DOHH2 (cell line): ENCODE measurements at regions not wholly inside any gene's neighbourhood (a gene's known extent, or its start where the extent isn't known, plus 50 kb on each side); places are given as distances from the start of the nearest gene placed in this dataset.
"Not testable (repeated sequence)": the region's sequence is repeated elsewhere in the genome, so short reads cannot be mapped to it uniquely, and the experiment has no call there.

ENCODE experiments used
- H3F3A ChIP-seq: fragments of 200-600 bp; sonication (generic), shearing (Covaris generic); 2 replicates; pipeline ENCODE4 v1.6.0; 2016; ENCODE audit warnings: antibody characterized with exemption, mild to moderate bottlenecking; ENCODE audit not compliant: control insufficient read depth, insufficient read depth
- H3K27ac ChIP-seq: fragments of 200-600 bp; sonication (generic); 2 replicates; pipeline ENCODE4 v1.5.1; 2014; ENCODE audit warnings: low read depth, mild to moderate bottlenecking, low read length, moderate library complexity
- H3K27me3 ChIP-seq: fragments of 200-600 bp; sonication (generic); 2 replicates; pipeline ENCODE4 v1.6.1; 2014; ENCODE audit warnings: mild to moderate bottlenecking, low read length, mixed read lengths; ENCODE audit not compliant: control insufficient read depth
- H3K36me3 ChIP-seq: fragments of 200-600 bp; sonication (generic); 2 replicates; pipeline ENCODE4 v1.6.1; 2014; ENCODE audit warnings: mild to moderate bottlenecking, low read length, moderate library complexity, mixed read lengths; ENCODE audit not compliant: control insufficient read depth
- H3K4me1 ChIP-seq: fragments of 200-600 bp; sonication (generic); 2 replicates; pipeline ENCODE4 v1.6.1; 2014; ENCODE audit warnings: mild to moderate bottlenecking, low read length, mixed read lengths; ENCODE audit not compliant: control insufficient read depth
- H3K4me2 ChIP-seq: fragments of 200-600 bp; sonication (generic); 2 replicates; pipeline ENCODE4 v1.6.0; 2014; ENCODE audit warnings: mild to moderate bottlenecking, low read length, moderate library complexity
- H3K4me3 ChIP-seq: fragments of 200-600 bp; sonication (generic); 2 replicates; pipeline ENCODE4 v1.5.1; 2014; ENCODE audit warnings: mild to moderate bottlenecking, low read length, mixed read lengths
- H3K79me2 ChIP-seq: fragments of 200-600 bp; sonication (generic); 2 replicates; pipeline ENCODE4 v1.6.1; 2014; ENCODE audit warnings: mild to moderate bottlenecking, low read length, mixed read lengths; ENCODE audit not compliant: control insufficient read depth
- H3K9me2 ChIP-seq: fragments of 200-600 bp; sonication (generic); replicated peaks from 2 replicates; pipeline ENCODE4 v1.6.1; 2014; ENCODE audit warnings: mild to moderate bottlenecking, low read length, mixed read lengths; ENCODE audit not compliant: control insufficient read depth
- H3K9me3 ChIP-seq: fragments of 200-600 bp; sonication (generic); 2 replicates; pipeline ENCODE4 v1.6.1; 2014; ENCODE audit warnings: antibody characterized with exemption, low read length, mixed read lengths; ENCODE audit not compliant: control insufficient read depth, insufficient read depth
- H4K20me1 ChIP-seq: fragments of 200-600 bp; sonication (generic); 2 replicates; pipeline ENCODE4 v1.6.0; 2014; ENCODE audit warnings: low read depth, mild to moderate bottlenecking, antibody characterized with exemption, low read length, moderate library complexity; ENCODE audit not compliant: control insufficient read depth, insufficient read depth
- EZH2phosphoT487 ChIP-seq: fragments of 200-600 bp; sonication (generic); IDR thresholded peaks from 2 replicates; pipeline ENCODE4 v1.6.1; 2017; ENCODE audit warnings: borderline replicate concordance, mild to moderate bottlenecking, antibody characterized with exemption, low read length, moderate library complexity, mixed read lengths
- TF ChIP-seq, protein P1 (sequence below): fragments of 200-600 bp; sonication (generic); IDR thresholded peaks from one replicate; pipeline ENCODE4 v1.5.1; 2014; ENCODE audit warnings: antibody characterized with exemption, mild to moderate bottlenecking, low read depth, low read length; ENCODE audit not compliant: poor library complexity, severe bottlenecking

DNA sequence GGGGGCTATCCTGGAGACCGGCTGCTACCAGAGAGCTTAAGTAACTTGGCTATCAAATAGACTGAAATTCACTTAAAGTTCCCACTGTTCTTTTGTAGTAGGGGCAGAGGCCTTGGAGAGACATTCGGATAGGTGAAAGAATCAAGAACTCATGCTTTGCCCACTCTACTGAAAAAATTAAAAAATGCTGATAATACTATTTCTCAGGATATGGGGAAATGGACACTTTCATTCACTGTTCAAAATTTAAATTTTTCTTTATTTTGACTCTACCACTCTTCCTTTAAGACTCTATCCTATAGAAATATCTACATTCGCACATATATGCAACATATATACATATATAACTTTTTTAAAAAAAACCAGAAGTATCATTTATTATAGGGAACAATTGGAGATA, 117.8 kb upstream of the CHD6 start:
- H3K79me2 ChIP-seq = no peaks in the 10 kb centered on the region
- H4K20me1 ChIP-seq = no peaks in the 10 kb centered on the region
- no peaks in the 10 kb centered on the region for H3F3A ChIP-seq
- no peaks in the 10 kb centered on the region for H3K4me1 ChIP-seq
- no peak overlapping the region for H3K4me2 ChIP-seq
- TF ChIP-seq, protein P1, sequence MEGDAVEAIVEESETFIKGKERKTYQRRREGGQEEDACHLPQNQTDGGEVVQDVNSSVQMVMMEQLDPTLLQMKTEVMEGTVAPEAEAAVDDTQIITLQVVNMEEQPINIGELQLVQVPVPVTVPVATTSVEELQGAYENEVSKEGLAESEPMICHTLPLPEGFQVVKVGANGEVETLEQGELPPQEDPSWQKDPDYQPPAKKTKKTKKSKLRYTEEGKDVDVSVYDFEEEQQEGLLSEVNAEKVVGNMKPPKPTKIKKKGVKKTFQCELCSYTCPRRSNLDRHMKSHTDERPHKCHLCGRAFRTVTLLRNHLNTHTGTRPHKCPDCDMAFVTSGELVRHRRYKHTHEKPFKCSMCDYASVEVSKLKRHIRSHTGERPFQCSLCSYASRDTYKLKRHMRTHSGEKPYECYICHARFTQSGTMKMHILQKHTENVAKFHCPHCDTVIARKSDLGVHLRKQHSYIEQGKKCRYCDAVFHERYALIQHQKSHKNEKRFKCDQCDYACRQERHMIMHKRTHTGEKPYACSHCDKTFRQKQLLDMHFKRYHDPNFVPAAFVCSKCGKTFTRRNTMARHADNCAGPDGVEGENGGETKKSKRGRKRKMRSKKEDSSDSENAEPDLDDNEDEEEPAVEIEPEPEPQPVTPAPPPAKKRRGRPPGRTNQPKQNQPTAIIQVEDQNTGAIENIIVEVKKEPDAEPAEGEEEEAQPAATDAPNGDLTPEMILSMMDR = no peak
- no peak for TF ChIP-seq EZH2phosphoT487
- no peaks in the 10 kb centered on the region for H3K27me3 ChIP-seq
- no peaks in the 10 kb centered on the region for H3K36me3 ChIP-seq
- no peak overlapping the region for H3K27ac ChIP-seq
- H3K4me3 ChIP-seq = no peak overlapping the region
- no peaks in the 10 kb centered on the region for H3K9me3 ChIP-seq
- H3K9me2 ChIP-seq = no peaks in the 10 kb centered on the region

DNA sequence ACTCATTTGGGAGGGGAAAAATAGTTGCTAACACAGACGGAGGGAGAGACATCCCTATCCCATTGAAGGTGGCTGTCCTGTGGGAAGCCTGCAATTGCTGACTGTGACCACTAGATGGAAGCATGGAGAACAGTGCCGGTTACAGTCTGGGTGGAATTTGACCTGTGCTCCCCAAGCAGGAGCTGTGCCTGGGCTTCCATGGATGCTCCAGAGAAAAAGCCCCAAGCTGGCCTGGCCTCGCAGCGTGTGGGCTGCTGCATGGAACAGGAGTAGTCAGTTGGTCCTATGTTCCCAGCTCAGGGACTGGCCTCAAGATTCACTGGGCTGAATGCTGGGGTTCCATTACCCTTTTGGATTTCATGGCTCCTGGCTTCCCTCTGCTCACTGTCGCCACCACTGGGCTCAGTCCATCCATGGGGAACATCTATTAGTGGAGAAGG, 116.3 kb upstream of the CHD6 start:
- Histone ChIP-seq H3K79me2 (no peaks in the 10 kb centered on the region), H3K27me3 (no peaks in the 10 kb centered on the region), H3K9me3 (no peaks in the 10 kb centered on the region), H4K20me1 (no peaks in the 10 kb centered on the region), H3K4me3 (no peak overlapping the region), H3K4me1 (no peaks in the 10 kb centered on the region), H3F3A (no peaks in the 10 kb centered on the region), H3K36me3 (no peaks in the 10 kb centered on the region), H3K27ac (no peak overlapping the region), H3K9me2 (no peaks in the 10 kb centered on the region), H3K4me2 (no peak overlapping the region)
- TF ChIP-seq, protein P1 = peak; percentile 91
- no peak for TF ChIP-seq EZH2phosphoT487

DNA sequence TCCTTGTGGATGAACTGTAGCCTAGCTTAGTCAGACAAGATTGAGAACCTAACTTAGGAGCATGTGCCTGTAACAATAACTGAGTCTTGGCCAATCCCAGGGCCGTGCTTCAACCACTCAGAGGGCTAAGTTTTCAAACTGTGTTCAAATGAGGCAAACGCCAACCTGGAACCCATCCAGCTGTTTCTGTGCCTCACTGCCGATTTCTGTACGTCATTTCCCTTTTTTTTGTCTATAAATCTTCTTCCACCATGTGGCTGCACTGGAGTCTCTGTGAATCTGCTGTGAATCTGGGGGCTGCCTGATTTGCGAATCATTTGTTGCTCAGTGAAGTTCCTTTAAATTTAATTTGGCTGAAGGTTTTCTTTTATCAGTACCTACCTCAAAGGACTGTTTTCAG, 115.0 kb upstream of the CHD6 start:
- Histone ChIP-seq H3F3A (no peaks in the 10 kb centered on the region), H3K4me3 (no peak overlapping the region), H3K79me2 (no peaks in the 10 kb centered on the region), H3K9me3 (no peaks in the 10 kb centered on the region), H3K4me1 (no peaks in the 10 kb centered on the region), H3K4me2 (no peak overlapping the region), H3K36me3 (no peaks in the 10 kb centered on the region), H3K9me2 (no peaks in the 10 kb centered on the region), H3K27ac (no peak overlapping the region), H3K27me3 (no peaks in the 10 kb centered on the region), H4K20me1 (no peaks in the 10 kb centered on the region)
- TF ChIP-seq, protein P1 = no peak
- no peak for TF ChIP-seq EZH2phosphoT487

DNA sequence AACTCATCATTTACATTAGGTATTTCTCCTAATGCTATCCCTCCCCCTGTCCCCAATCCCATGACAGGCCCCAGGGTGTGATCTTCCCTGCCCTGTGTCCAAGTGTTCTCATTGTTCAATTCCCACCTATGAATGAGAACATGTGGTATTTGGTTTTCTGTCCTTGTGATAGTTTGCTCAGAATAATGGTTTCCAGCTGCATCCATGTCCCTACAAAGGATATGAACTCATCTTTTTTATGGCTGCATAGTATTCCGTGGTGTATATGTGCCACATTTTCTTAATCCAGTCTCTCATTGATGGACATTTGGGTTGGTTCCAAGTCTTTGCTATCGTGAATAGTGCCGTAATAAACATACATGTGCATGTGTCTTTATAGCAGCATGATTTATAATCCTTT, 113.0 kb upstream of the CHD6 start:
- H3K79me2 ChIP-seq, H3K9me3 ChIP-seq, H3K4me2 ChIP-seq, H3K4me1 ChIP-seq, H4K20me1 ChIP-seq, H3K36me3 ChIP-seq, H3K9me2 ChIP-seq, H3K27ac ChIP-seq, H3K27me3 ChIP-seq, H3K4me3 ChIP-seq, H3F3A ChIP-seq: not testable (repeated sequence)

DNA sequence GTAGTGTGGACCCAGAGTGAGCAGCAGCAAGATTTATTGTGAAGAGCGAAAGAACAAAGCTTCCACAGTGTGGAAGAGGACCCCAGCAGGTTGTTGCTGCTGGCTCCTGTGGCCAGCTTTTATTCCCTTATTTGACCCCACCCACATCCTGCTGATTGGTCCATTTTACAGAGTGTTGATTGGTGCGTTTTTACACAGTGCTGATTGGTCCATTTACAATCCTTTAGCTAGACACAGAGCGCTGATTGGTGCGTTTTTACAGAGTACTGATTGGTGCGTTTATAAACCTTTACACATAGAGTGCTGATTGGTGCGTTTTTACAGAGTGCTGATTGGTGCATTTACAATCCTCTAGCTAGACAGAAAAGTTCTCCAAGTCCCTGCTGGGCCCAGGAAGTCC, 109.5 kb upstream of the CHD6 start:
- not testable (repeated sequence) for H3K4me2 ChIP-seq, H3K27me3 ChIP-seq, H3K9me2 ChIP-seq, H3K4me1 ChIP-seq, H4K20me1 ChIP-seq, H3F3A ChIP-seq, H3K79me2 ChIP-seq, H3K9me3 ChIP-seq, H3K36me3 ChIP-seq, H3K27ac ChIP-seq, H3K4me3 ChIP-seq
